ENCODE measurements at regions not wholly inside any gene's neighbourhood (a gene's known extent, or its start where the extent isn't known, plus 50 kb on each side); places are given as distances from the start of the nearest gene placed in this dataset.

DNA sequence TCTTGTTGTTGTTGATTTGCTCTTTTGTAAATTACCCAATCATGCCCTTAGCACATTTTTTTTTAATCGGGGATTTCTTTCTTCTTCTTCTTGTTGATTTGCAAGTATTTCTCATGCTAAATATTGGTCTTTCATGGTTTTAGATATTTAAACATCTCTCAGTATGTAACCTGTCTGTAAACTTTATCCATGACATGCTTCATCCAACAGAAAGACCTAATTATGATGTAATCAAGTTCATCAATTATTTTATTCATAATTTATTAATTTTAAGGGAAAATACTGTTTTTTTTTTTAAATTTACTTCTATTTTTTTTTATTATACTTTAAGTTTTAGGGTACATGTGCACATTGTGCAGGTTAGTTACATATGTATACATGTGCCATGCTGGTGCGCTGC is 69.8 kb downstream of the TNFSF18 start:
- no peak for DNase-seq (ENCODE audit: low read depth, low spot score)
